ENCODE measurements at regions not wholly inside any gene's neighbourhood (a gene's known extent, or its start where the extent isn't known, plus 50 kb on each side); places are given as distances from the start of the nearest gene placed in this dataset.

GRCh38 chr4:189046642-189047041 lies 894.0 kb upstream of the FRG1 start:
- no peak for DNase-seq

GRCh38 chr4:189048119-189048518 lies 892.6 kb upstream of the FRG1 start:
- DNase-seq: no peak

- DNase-seq: no peak
Measured at GRCh38 chr4:189049682-189050081, 891.0 kb upstream of the FRG1 start.

- no peak for DNase-seq
Measured at GRCh38 chr4:189050643-189051042, 890.0 kb upstream of the FRG1 start.

GRCh38 chr4:189053621-189054020 lies 887.1 kb upstream of the FRG1 start:
- no peak for DNase-seq

- no peak for DNase-seq
Measured at GRCh38 chr4:189060104-189060503, 880.6 kb upstream of the FRG1 start.

GRCh38 chr4:189062047-189062820 lies 878.4 kb upstream of the FRG1 start:
- no peak for DNase-seq

GRCh38 chr4:189069772-189070171 lies 870.9 kb upstream of the FRG1 start:
- no peak for DNase-seq

GRCh38 chr4:189071241-189071640 lies 869.4 kb upstream of the FRG1 start:
- DNase-seq: no peak

GRCh38 chr4:189073739-189074138 lies 866.9 kb upstream of the FRG1 start:
- DNase-seq: no peak

- DNase-seq: no peak
Measured at GRCh38 chr4:189081826-189082225, 858.8 kb upstream of the FRG1 start.

- DNase-seq: no peak
Measured at GRCh38 chr4:189083769-189084168, 856.9 kb upstream of the FRG1 start.

- DNase-seq: no peak
Measured at GRCh38 chr4:189084671-189085070, 856.0 kb upstream of the FRG1 start.

- DNase-seq: no peak
Measured at GRCh38 chr4:189087971-189088370, 852.7 kb upstream of the FRG1 start.

GRCh38 chr4:189088780-189089179 lies 851.9 kb upstream of the FRG1 start:
- no peak for DNase-seq

GRCh38 chr4:189090174-189090814 lies 850.4 kb upstream of the FRG1 start:
- no peak for DNase-seq

GRCh38 chr4:189092581-189092980 lies 848.1 kb upstream of the FRG1 start:
- no peak for DNase-seq

- no peak for DNase-seq
Measured at GRCh38 chr4:189096108-189096507, 844.6 kb upstream of the FRG1 start.

GRCh38 chr4:189096717-189097116 lies 844.0 kb upstream of the FRG1 start:
- DNase-seq: no peak

- DNase-seq: no peak
Measured at GRCh38 chr4:189098932-189099696, 841.6 kb upstream of the FRG1 start.

- no peak for DNase-seq
Measured at GRCh38 chr4:189113389-189113888, 827.2 kb upstream of the FRG1 start.

- no peak for DNase-seq
Measured at GRCh38 chr4:189117426-189117825, 823.2 kb upstream of the FRG1 start.

- DNase-seq: no peak
Measured at GRCh38 chr4:189121336-189121735, 819.3 kb upstream of the FRG1 start.

Data from NCI-H446 treated with DMSO at 0.1 percent for 48 hours (cell line).